ENCODE measurements at regions not wholly inside any gene's neighbourhood (a gene's known extent, or its start where the extent isn't known, plus 50 kb on each side); places are given as distances from the start of the nearest gene placed in this dataset.

DNA sequence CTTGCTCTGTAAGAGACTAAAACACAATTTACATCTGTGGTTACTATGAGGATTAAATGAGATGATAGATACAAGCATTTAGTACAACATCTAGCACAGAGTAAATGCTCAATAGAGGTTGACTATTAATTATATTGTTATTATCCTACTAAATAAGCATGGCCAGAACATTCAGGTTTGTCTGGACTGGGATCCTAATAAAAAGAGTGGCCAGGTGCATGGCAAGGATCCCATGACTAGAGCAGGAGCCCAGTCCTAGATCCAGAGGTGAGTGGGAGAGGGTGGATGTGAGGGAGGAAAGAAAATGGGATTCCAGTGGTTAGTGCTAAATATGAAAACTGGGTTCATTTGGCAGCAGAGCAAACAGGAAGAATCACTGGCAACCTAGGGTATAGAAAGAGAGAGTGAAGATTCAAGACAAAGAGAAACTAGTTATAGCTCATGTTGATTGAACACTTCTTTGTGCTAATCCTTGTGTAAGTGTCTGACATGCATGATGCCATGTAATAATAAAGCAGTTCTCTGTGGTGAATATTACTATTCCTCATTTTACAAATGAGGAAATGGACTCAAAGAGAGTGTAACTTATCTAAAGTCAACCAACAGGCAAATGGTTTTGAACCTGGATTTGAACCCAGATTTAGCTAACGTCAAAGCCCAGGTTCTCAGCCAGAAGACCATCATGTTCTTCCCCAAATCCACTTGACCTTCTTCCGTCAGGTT lies 71.1 kb upstream of the FGGY start:
- DNase-seq = no peak

GRCh38 chr1:59229138-59229537 lies 67.8 kb upstream of the FGGY start:
- no peak for DNase-seq

GRCh38 chr1:59230622-59231021 lies 66.3 kb upstream of the FGGY start:
- DNase-seq = no peak

DNA sequence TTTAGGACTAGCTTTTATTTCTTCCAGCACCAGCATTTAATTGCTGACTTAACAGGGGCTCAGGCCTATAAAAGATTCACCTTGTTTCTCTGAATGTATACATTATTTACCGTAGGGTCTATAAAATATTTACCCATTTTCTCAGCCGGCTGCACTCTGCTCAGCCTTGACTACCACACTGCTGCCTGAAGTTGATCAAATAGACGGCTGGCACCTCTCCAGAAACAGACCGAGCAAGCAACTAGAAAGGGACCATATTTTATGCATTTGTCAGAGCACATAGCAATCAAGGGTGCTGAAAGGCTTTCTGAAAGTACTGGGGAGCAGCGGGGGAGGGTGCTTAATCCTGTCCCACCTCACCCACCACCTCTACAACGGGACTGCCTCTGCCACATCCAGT lies 64.7 kb upstream of the FGGY start:
- DNase-seq = no peak

- DNase-seq = no peak
Measured at GRCh38 chr1:59233444-59233843, 63.5 kb upstream of the FGGY start.

- no peak for DNase-seq
Measured at GRCh38 chr1:59236721-59237545, 60.0 kb upstream of the FGGY start.

DNA sequence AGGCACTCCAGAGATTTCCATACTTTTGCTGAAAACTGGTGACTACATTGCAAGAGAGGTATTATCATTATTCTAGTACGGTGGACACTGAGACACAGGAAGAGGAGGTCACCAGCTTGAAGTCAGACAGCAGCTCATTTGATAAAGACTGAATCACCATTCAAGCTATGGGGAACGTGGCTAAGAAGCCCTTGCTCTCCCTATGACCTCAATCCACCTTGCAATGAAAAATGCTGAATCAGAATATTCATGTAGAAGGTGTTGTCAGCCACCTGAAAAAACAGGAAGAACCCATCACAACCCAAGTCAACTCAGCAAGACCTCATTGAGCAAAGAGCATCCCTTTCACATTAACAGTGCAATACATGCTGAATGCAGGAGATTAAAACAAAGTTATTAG lies 59.0 kb upstream of the FGGY start:
- no peak for DNase-seq

DNA sequence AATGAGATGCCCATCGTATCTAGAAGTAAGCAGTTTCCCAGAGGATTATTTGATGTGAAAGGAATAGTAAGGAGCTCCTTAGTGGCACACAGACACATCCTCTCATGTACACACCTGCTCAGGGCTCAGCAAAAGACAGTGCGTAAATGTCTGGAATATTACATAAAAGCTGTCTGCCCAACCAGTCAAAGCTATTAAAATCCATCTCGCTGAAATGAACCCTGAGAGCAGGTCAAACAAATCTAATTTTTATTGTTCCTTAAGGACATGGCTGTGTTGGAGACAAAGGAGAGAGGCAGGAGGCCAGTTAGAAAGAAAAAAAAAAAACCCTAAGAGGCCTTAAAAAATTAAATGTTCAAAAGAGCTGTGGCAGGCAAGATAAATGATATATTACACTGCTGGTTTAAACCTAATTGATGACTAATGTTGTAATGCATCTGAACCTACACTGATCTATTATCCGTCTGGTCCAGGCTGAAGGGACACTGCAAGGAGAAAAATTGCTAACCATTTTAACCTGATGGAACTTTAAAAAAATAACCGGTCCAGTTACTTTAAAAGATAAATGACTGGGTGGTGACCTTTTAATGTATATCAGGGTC lies 58.5 kb upstream of the FGGY start:
- no peak for DNase-seq

DNA sequence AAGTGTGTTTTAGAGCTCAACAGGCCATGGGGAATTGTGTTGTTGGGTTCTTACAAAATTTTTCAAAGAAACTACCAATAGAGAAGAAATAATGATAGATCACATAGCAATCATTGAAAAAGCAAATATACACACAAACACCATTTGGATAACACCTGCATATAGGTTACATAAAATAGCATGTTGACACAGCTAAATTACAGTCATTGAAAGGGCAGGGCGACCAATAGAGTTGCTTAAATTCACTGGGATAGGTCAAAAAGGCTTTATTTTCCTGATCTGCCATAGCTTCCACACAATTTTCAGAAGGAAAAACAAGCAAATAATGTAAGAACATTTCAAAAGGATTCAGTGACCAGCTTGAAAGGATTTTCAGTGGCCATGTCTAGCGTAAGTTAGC lies 57.9 kb upstream of the FGGY start:
- DNase-seq = no peak

GRCh38 chr1:59241909-59242308 lies 55.0 kb upstream of the FGGY start:
- no peak for DNase-seq

DNA sequence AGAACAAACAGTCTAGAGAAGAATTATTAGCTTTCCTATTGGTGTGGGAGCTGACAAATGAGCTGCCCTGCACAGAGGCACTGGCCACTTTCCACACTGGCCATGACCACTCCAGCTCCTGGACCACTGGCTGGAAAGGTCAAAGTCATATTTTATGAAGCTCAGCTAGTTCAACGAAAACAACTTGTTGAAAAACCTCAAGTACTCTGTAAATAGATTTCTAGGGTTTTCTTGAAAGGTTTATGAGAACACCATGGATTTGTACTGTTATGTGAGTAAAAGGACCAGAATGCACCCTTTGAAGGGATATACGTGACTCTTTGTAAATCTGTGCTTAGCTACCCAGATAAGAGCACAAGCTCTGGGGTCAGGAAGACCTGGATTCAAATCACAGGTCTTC lies 54.5 kb upstream of the FGGY start:
- DNase-seq = no peak

DNA sequence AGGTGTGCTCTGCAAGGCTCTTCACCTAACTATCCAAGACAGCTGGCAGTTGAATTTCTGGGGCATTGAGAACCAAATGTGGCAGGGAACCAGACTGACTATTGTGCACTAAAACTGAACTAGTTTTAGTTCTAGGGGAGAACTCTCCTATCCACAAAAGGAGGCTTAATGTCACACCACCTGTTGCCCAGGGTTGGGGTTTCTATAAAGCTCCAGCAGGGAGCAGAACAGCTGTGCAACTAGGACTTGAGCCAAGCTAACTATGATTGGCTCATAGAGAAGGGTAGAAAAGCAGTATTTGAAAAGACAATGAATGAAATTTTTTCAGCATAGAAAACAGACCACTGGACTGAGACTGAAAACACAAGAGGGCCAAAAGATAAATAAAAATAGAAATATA lies 53.3 kb upstream of the FGGY start:
- DNase-seq = no peak

- DNase-seq = no peak
Measured at GRCh38 chr1:59243978-59244377, 52.9 kb upstream of the FGGY start.

DNA sequence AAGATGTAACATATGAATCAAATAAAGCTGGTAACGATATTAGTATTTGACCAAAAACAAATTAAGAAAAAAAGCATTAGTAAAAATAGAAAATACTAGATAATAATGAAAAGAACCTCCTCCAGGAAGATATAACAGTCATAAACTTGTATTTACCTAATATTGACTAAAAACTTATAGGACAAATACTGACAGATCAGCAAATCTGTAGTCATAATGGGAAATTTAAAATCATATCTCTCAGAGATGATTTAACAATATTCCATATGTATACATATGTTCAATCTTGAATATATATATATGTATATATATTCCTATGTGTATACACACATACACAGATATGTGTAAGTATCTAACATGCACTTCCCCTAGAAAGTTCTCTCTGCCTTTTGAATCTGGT lies 52.0 kb upstream of the FGGY start:
- no peak for DNase-seq

Measured in activated naive CD4-positive, alpha-beta T cell treated with anti-CD3 and anti-CD28 coated beads, Interleukin-2, amount 50 U/mL, for 16 hours (primary cell).